GM18517 (cell line): ENCODE measurements at regions not wholly inside any gene's neighbourhood (a gene's known extent, or its start where the extent isn't known, plus 50 kb on each side); places are given as distances from the start of the nearest gene placed in this dataset.

Experiments used
- ATAC-seq: cut with Tn5 transposase; IDR thresholded peaks from one replicate; pipeline ENCODE4 v1.9.1; 2021; ENCODE audit warnings: mild to moderate bottlenecking, moderate library complexity; ENCODE audit not compliant: unreplicated experiment

DNA sequence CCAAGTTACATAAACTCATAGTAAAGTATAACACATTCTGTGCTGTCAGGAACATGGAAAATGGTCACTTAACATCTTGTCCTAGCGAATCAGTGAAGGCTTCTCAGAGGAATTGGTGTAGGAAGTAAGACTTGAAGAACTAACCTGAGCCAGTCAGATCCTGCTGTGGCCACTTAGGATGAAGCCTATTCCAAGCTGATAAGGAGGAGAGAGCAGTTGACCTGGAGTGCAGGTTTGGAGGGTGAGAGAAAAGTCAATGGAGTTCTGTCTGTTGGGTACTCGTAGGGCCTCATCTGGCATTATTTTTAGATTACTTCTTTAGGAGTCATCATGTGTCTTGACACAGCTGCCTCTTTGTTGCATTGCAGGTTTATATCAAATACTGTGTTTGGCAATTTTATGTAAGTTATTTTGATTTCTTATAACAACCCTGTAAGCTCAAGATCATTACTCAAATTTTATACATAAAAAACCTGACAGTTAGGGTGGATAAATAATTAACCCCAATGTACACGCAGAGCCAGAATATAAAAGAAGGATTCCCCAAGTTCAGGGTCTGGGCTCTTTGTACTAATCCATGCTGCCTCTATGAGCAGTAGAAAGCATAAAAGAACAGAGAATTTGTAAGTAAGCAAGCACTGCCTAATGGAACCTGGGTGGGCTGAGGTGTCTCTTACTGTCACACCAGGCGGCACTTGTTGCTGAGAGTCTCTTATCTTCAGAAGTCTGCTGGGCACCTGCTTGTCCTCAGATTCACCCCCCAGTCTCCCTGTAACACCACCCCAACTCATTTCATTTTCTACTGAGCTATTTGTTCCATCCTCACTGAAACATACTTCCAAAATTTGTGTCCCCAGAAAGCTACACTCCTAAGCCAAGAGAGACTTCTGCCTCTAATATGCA lies 252.1 kb upstream of the NT5C1B start:
- no peak for ATAC-seq

DNA sequence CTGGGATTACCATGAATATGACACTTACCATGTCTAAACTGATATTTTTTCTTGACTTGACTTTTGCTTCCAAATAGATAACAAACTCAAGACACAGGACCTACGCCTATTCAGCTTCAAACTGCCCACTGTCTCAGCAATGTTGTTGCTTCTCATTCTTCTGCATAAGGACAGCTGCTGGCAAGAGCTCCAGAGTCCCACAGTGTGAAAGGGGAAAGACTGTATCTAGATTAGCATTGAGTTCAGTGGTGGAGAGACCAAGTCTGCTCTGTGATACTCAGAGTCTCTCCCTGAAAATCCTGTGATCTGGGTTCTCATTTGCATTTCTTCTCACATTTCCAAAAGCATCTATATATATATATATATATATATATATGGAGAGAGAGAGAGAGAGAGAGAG lies 247.9 kb upstream of the NT5C1B start:
- ATAC-seq: no peak

DNA sequence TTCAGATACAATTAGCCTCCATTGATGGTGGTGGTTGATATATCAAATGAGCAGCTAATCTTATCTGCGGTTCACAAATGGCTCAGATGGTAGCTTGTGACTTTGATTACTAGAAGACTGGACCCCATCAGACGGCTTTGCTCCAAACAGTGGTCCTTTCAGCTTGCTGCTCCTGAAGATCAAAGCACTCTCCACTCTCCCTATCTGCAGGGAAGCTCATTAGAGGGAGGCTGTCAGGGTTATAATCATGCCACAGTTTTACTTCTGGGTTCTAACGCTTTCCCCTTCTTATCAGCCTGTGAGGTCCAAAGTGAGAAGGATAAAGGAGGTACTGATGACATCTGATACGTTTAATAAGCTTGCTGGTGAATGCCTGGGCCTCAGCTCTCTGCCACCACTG lies 247.1 kb upstream of the NT5C1B start:
- no peak for ATAC-seq

DNA sequence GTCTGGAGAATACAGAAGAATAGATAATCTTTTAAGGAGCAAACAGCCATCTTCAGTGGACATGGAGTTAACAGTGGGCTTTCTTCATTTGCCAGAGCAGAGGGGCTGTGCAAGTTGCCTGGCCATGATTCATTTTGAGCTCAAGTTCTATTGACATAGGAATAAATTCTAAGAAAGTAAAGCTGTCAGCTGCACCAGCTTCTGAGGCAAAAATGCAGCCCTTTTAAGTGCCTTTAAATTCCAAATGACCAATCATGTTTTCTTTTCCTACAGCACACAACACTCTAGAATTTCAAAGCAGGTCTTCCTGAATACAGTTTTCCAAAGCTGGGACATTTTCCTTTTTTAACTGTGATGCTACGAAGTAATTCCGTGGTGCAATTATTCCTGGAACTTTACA lies 246.4 kb upstream of the NT5C1B start:
- no peak for ATAC-seq

DNA sequence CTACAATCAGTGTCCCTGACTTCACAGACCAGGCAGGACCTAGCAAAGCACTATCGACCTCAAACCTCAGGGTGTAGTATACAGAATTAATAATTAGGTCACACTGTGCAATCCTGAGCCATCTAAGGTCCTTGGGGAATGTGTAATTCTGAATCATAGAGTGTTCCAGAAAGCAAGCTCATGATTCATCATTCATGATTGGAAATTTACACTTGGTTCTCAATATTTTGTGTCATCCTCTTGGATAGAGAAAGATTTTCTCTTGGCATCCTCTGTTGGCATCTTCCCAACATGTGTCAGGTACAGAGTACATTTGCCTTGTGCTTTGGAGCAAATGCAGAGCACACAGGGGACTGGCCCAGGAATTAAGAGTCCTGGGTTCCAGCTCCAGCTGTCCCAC lies 245.0 kb upstream of the NT5C1B start:
- ATAC-seq: no peak

DNA sequence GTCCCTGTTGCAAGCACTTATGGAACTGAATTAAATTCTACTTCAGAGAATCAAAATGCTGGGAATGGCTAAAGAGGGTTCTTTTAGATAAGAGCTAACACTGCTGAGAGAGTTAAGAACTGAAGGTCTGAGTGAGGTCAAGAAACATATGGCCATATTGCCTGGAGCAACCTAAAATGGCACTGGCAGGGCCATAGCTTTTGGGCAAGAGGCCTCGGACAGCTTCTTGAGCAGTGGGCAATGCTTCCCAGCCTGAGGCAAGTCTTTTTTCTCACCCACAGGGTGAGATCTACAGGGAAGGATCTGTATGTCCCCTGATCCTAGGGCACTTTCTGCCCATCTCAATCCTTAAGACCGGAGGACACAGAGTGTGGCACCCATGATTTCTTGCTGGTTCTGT lies 244.6 kb upstream of the NT5C1B start:
- ATAC-seq: no peak

DNA sequence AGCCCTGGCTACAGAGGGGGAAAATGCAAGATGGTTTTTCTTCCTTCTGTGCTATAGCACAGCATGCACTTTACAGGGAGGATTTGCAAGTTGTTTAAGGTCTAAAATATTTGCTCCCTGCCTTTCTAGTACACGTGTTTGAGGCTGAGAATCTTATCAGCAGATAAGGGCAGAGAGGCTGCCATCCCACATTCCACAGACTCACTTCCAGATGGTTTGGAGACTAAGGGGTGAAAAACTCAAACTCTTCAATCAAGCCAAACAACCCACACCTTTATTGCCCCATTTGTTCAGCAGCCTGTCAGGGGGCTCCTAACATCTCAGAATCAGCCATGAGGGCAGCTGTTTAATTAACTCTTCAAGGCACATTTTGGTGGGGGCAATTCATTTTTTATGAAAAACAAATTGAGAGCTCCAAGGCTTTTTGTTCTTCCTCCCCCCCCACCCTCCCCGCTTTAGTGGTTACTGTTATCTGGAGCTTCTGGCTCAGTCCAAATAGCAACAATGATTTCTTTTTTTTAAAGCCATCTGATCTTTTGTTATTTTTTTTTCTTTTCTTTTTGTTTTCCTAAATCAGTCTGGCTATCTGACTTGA lies 242.6 kb upstream of the NT5C1B start:
- ATAC-seq: no peak

DNA sequence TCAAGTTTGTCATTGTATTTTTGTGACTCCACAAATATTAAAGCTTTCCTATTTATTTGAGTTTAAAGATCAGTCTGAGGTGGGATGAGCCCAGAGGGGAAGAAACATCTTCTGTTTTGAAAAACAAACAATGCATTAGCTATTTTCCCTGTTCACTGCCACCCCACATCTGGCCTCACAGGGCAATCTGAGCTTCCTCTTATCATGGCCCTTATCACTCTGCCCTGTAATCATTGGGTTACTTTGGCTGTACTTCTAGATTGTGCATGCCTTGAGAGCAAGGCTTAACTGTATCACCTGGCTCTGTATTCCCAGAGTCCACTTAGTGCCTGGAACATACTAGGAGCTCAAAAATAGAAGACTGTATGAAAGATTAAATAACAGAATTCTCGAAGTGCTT lies 241.6 kb upstream of the NT5C1B start:
- ATAC-seq: no peak

DNA sequence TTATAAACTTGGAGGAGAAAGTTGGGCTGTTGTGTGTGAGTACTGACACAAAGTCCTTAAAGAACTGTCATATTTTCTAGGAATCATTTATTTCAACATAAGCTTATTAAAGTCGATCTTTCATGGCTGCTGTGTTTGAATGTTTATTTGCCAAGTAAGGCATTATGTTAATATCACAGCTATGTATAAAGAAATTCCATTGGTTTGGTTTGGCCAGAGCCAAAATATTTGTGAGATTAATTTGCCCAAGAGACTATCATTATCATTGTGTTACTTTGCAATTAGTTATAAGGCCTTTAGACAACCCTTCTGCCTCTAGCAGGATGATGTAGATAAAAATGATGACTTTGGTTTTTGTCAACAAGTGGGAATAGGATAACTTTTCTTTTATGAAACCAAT lies 240.6 kb upstream of the NT5C1B start:
- no peak for ATAC-seq

DNA sequence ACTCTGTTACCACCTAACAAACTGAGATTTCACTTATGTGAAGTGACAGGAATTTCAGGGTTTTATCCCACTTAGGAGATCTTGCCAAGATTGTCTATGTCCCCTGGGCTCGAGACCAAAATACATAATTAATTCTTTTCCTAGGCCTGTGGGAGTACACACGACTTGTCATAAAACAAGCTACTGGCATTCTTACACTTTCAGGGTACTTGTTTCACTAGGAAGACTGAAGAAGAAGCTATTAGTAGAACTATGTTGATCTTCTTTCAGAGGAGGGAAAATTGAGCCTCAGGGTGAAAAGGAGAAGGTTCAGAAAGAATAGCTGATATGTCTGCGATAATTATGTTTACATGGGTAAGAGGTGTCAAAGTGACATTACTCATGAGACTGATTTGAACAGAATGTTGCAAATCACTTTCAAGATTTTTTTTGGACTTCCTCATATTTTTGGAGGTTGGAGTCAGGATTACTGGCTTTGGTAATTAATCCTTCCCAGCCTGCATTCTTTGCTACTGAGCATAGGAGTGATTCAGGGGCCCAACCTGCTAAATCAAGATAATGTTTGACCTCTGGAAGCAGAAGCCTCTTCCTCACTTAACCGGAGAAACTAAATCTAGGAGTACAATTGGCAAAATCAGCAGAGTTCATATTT lies 240.0 kb upstream of the NT5C1B start:
- ATAC-seq: no peak

DNA sequence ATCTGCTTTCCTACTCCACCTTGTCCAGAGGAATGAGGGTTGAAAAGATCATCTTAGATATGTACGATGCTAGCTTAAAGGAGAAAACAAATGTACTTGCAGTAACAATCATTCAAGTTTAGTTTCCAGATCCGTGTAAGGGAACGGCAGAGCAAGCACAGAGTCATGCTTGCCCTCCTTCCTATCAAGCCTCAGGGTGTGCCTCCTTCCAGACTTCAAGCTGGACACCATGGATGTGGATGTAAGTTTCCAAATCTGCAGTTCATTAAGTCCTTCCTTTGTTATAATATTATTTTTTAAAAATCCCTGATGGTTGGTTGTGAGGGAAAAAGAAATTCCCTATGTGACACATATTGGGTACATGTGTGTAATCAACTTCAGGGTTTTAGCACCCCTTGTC lies 238.9 kb upstream of the NT5C1B start:
- ATAC-seq: no peak

DNA sequence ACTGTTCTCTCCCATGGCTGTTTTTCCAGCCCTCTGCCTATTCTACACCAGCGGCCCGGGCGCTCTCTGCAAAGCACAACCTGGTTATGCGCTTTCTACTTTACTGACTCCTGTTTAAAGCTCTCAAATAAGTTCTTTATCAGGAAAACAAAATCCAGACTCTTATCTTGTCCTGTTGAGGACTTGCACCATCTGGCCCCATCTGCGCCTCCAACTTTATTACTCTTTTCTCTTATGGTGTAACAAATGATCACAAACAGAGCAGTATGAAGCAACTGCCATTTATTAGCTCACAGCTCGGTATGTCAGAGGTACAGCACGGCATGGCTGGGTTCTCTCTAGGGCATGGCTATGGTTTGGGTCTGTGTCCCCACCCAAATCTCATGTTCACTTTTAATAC lies 236.5 kb upstream of the NT5C1B start:
- ATAC-seq: no peak

DNA sequence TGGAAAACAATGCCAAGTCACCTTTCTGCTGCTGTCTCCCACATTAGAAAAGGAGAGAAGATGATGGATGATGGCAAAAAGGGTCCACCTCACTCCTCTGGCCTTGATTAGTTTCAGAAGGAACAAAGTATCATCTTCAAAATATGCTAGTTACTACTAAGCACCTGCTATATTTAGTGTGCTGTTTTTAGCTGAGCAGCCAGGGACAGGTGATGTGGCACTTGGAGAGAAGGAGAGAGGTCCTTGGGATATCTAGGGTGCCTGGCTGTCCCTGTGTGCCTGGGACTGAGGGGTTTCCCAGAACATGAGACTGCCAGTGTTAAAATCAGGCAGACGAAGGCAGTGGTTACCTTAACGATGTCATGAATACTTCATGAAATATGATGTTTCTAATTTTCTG lies 235.5 kb upstream of the NT5C1B start:
- no peak for ATAC-seq

DNA sequence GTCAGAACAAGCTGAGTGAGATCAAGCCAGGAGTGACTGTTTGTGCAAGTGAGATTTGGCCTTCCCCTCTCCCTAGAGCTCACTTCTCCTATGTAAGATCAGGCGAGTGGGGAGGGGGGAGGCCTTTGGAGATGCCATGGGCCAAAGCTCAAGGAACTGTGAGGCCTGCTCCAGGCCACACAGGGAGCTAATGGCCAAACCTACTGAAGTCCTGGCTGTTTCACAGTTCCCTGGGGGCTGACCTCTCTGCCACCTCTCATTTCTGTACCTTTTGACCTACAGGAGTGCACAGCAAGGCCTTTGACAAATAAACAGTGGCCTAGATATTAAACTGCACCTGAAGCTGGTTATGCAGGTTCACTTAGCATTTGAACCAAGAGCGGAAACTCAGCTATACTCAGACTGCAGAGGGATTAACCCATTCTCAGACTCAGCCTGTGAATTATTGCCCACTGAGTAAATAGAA lies 235.0 kb upstream of the NT5C1B start:
- ATAC-seq: no peak

DNA sequence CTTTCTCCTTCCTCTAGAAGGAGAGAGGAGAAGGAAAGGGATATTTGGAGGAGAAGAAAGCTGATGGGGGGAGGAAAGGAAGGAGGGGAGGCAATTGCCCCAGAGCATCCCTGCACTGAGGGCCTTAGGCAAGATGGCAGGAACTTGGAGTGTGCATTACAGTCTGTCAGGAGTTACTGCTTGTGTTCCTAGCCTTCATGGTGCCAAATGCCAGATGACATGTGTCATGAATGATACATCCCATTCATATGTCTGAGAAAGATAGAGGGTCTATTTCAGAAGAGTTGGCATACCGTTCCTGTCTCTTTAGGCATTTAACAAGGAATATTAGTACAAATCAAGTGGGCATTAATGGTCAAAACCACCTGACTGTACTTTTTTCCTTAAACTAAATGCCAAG lies 232.1 kb upstream of the NT5C1B start:
- ATAC-seq: no peak

DNA sequence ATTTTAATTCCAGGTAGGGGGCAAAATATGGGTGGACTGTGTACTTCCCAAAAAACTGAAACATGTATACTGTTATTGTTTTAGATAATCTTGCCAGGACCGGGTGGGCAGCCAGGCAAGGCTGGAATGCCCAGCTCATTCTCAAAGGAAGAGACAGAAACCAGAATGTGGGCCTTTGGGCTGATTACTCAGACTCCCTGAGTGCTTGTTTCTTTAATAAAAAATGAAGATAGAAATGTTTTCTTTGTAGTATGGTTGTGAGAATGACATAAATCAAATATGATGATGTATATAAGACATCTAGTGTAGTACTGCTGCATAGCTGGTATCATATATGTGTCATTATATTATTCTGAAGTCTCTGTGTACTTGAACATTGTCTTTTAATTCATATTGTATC lies 231.6 kb upstream of the NT5C1B start:
- ATAC-seq: no peak

DNA sequence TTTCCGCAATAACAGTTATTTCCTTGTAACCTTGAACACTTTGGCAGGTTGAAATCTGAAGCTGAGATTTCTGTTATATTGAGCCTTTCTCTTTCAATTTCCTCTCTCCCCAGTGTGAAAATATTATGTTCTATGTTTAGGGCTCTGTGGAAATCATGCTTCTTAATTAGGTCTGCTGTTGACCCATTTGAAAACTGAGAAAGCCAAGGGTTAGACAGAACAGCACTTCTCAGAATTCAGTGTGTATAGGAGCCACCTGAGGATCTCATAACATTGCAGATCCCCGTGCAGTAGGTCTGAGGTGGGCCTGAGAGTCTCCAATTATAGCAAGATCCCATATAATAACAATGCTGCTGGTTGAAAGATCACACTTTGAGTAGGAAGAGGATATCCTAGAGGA lies 230.2 kb upstream of the NT5C1B start:
- ATAC-seq: no peak

DNA sequence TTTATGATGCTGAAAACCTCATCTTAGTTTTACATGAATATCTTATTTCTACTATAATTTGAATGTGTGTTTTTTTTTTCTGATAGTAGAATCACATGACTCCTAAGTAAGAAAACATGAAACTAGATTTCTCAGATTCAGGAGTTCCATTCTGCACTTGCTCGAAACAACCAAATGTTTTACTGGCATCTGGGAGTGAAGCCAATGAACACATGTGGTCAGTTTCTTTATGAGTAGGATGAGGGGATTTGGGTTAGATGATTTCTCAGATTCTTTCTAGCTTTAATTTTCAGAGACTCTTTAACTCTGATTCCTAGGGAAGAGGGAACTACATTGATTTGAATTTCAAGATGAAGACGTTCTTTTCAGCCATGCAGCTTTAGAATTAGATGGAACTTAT lies 225.0 kb upstream of the NT5C1B start:
- ATAC-seq: no peak

DNA sequence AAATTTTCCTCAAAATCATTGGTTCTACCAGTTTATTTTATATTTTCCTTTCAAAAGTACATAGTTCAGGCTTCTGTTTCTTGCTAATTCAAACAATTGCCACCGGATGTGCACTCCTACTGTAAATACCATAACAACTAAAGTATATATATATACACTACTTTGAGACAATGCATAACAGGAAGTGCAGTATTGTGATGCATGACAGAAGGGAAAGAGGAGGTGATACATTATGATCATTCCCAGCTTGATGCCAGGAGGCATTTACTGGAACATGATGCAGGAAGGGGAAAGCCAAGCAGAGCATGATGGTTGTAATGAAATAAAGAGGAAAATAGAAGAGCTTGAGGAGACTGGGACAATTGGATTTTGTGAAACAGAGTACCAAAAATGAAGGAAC lies 215.2 kb upstream of the NT5C1B start:
- ATAC-seq: no peak

DNA sequence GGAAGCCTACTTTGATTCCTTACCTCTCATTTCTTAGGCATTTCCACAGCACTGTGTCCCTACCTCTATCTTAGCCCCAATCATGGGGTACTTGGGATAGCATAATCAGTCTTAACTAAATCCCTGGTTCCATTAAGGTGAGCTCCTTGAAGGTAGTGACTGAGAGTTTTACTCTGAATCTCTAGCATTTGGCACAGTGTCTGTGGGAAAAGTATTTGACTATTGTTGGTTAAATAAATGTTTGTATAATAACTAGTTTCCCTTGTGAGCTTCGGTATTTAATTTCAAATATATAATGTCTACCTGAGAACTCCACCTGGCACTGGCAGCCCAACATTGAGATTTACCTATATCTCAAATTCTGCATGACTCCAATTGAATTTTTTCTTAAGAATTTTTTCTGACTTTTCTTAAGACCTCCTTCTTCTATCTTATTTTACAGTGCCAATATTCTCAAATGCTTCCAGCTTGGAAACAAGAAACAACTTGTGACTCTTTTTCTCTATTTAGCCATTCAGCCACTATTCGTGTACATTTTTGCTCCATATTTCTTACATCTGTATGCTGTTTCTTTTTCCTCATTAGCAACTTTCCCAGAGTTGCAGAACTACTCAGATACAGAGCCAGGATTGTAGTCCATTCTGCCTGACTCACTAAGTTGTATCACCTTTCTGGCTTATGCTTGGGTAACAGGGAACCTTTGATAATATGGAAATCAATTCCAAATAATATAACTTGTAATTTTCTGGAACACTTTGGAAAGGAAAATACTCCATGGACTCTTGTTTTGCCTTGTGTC lies 214.0 kb upstream of the NT5C1B start:
- ATAC-seq: no peak

DNA sequence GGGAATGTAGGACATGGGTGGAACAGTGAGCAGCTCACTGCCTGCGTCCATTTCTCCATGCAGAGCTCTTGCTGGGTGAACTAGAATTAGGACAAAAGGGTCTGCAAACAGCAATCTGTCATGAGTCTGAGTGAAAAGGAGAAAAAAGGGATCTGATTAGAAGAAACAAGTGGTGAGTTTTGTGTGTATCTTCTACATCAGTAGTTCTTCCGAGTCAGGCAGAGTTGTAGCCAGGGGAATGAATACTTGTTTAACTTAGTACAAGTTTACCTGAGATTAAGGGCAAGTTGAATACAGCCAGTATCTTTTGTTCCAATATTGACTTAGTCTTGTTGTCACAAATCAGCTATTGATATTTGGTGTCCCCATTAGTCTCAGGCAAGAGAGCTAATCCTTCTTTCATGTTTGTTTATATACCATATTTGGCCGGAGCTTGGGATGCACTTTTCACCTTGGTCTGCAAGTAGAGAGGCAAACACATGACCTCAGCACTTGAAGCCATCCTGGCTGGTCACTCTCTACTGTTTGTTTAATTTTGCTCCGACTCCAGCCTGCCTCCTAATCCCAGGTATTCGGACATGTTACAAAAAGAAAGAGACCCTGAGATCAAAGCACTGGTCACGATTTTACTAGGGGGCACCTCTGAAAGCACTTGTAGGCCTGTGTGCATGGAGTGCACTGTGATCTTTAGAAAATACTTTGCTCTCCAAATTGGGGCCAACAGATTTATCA lies 211.0 kb upstream of the NT5C1B start:
- ATAC-seq: no peak
